SK-N-MC (cell line): ENCODE measurements at regions not wholly inside any gene's neighbourhood (a gene's known extent, or its start where the extent isn't known, plus 50 kb on each side); places are given as distances from the start of the nearest gene placed in this dataset.
"Not testable (repeated sequence)": the region's sequence is repeated elsewhere in the genome, so short reads cannot be mapped to it uniquely, and the experiment has no call there.

ENCODE experiments used
- DNase-seq: peaks from one replicate; pipeline ENCODE4 v3.0.0-alpha.2; 2011; ENCODE audit warnings: low read depth, low spot score
- H3K27ac ChIP-seq: fragments of 200-600 bp; sonication (generic); 2 replicates; pipeline ENCODE4 v1.5.1; 2016; ENCODE audit warnings: mixed run types
- H3K36me3 ChIP-seq: fragments of 200-600 bp; sonication (generic); 2 replicates; pipeline ENCODE4 v1.6.1; 2017; ENCODE audit warnings: antibody characterized with exemption, low read length, mixed read lengths; ENCODE audit not compliant: insufficient read depth
- H3K4me3 ChIP-seq: fragments of 200-600 bp; sonication (generic); 2 replicates; pipeline ENCODE4 v1.5.1; 2016
- H3K9ac ChIP-seq: fragments of 200-600 bp; sonication (generic); 2 replicates; pipeline ENCODE4 v1.8.0; 2017; ENCODE audit warnings: mixed run types, mixed read lengths; ENCODE audit not compliant: insufficient read length
- H3K9me3 ChIP-seq: fragments of 200-600 bp; sonication (generic); 2 replicates; pipeline ENCODE4 v1.6.1; 2017; ENCODE audit warnings: low read depth, mild to moderate bottlenecking, antibody characterized with exemption, low read length, moderate library complexity, mixed read lengths

GRCh38 chr9:85792057-85792456, 50.3 kb upstream of the AGTPBP1 start:
- not testable (repeated sequence) for H3K27ac ChIP-seq

GRCh38 chr9:85802978-85803695, 61.4 kb upstream of the AGTPBP1 start:
- not testable (repeated sequence) for H3K9ac ChIP-seq, H3K9me3 ChIP-seq, H3K4me3 ChIP-seq, H3K36me3 ChIP-seq, H3K27ac ChIP-seq, DNase-seq

More at GRCh38 chr9:85792057-85792456, 50.3 kb upstream of the AGTPBP1 start:
- DNase-seq, H3K9ac ChIP-seq, H3K4me3 ChIP-seq, H3K9me3 ChIP-seq, H3K36me3 ChIP-seq: not testable (repeated sequence)

- Histone ChIP-seq H3K4me3 (peak overlapping the region; percentile 83), H3K36me3 (peaks cover 12% of the 10 kb centered on the region; the same call in 1 of the 2 replicates)
- H3K27ac ChIP-seq, H3K9ac ChIP-seq, DNase-seq, H3K9me3 ChIP-seq: not testable (repeated sequence)
Measured at GRCh38 chr9:85804847-85805133, 63.0 kb upstream of the AGTPBP1 start.

GRCh38 chr9:85805134-85806005, 63.6 kb upstream of the AGTPBP1 start:
- H3K9me3 ChIP-seq, DNase-seq, H3K27ac ChIP-seq: not testable (repeated sequence)
- Histone ChIP-seq H3K4me3 (peak overlapping the region; percentile 83), H3K36me3 (peaks cover 12% of the 10 kb centered on the region; the same call in 1 of the 2 replicates), H3K9ac (peak overlapping the region; percentile 76)

- DNase-seq, H3K9ac ChIP-seq, H3K27ac ChIP-seq, H3K4me3 ChIP-seq, H3K9me3 ChIP-seq: not testable (repeated sequence)
- H3K36me3 ChIP-seq: peaks cover 12% of the 10 kb centered on the region; the same call in 1 of the 2 replicates
Measured at GRCh38 chr9:85808329-85808728, 66.6 kb upstream of the AGTPBP1 start.

- H3K36me3 ChIP-seq, H3K27ac ChIP-seq, H3K9me3 ChIP-seq: not testable (repeated sequence)
Measured at GRCh38 chr9:85813388-85813787, 71.6 kb upstream of the AGTPBP1 start.

GRCh38 chr9:85814800-85815199, 73.0 kb upstream of the AGTPBP1 start:
- H3K36me3 ChIP-seq, H3K4me3 ChIP-seq, H3K27ac ChIP-seq, H3K9me3 ChIP-seq, H3K9ac ChIP-seq, DNase-seq: not testable (repeated sequence)

More at GRCh38 chr9:85813388-85813787, 71.6 kb upstream of the AGTPBP1 start:
- not testable (repeated sequence) for H3K9ac ChIP-seq, DNase-seq, H3K4me3 ChIP-seq

- DNase-seq, H3K9me3 ChIP-seq, H3K36me3 ChIP-seq: not testable (repeated sequence)
Measured at GRCh38 chr9:85818971-85819370, 77.2 kb upstream of the AGTPBP1 start.

GRCh38 chr9:85820598-85820997, 78.8 kb upstream of the AGTPBP1 start:
- H3K9ac ChIP-seq, H3K4me3 ChIP-seq, H3K36me3 ChIP-seq, H3K9me3 ChIP-seq, H3K27ac ChIP-seq, DNase-seq: not testable (repeated sequence)

More at GRCh38 chr9:85818971-85819370, 77.2 kb upstream of the AGTPBP1 start:
- H3K27ac ChIP-seq, H3K4me3 ChIP-seq, H3K9ac ChIP-seq: not testable (repeated sequence)

GRCh38 chr9:85824949-85825348, 83.2 kb upstream of the AGTPBP1 start:
- not testable (repeated sequence) for DNase-seq, H3K27ac ChIP-seq, H3K36me3 ChIP-seq, H3K9me3 ChIP-seq, H3K9ac ChIP-seq, H3K4me3 ChIP-seq

GRCh38 chr9:85834591-85834990, 92.8 kb upstream of the AGTPBP1 start:
- H3K4me3 ChIP-seq, DNase-seq, H3K27ac ChIP-seq, H3K9ac ChIP-seq, H3K9me3 ChIP-seq, H3K36me3 ChIP-seq: not testable (repeated sequence)

GRCh38 chr9:85843949-85844348, 97.0 kb upstream of the NAA35 start:
- not testable (repeated sequence) for H3K9ac ChIP-seq, H3K36me3 ChIP-seq, H3K4me3 ChIP-seq, H3K27ac ChIP-seq, H3K9me3 ChIP-seq, DNase-seq

GRCh38 chr9:85847782-85848181, 93.2 kb upstream of the NAA35 start:
- H3K9me3 ChIP-seq, H3K4me3 ChIP-seq, DNase-seq, H3K36me3 ChIP-seq, H3K9ac ChIP-seq, H3K27ac ChIP-seq: not testable (repeated sequence)
